ENCODE measurements at regions not wholly inside any gene's neighbourhood (a gene's known extent, or its start where the extent isn't known, plus 50 kb on each side); places are given as distances from the start of the nearest gene placed in this dataset.

- H3K9me3 Mint-ChIP-seq: no peaks in the 10 kb centered on the region
- intact Hi-C loops (cut with micrococcal nuclease): no loop called here
- no peak overlapping the region for H3K27ac Mint-ChIP-seq
- no peak overlapping the region for H3K4me3 Mint-ChIP-seq
- H3K36me3 Mint-ChIP-seq (ENCODE audit: low read depth): no peaks in the 10 kb centered on the region
- H3K4me1 Mint-ChIP-seq (ENCODE audit: low read depth): peaks cover 10% of the 10 kb centered on the region
- H3K27me3 Mint-ChIP-seq: no peaks in the 10 kb centered on the region
Measured at GRCh38 chr7:25647872-25648271, 419.6 kb upstream of the NPVF start.

GRCh38 chr7:25652366-25652765 is 424.1 kb upstream of the NPVF start:
- Mint-ChIP-seq H3K27me3 (no peaks in the 10 kb centered on the region), H3K36me3 (ENCODE audit: low read depth) (no peaks in the 10 kb centered on the region), H3K27ac (no peak overlapping the region), H3K4me1 (ENCODE audit: low read depth) (no peaks in the 10 kb centered on the region), H3K4me3 (no peak overlapping the region), H3K9me3 (no peaks in the 10 kb centered on the region)
- intact Hi-C loops (cut with micrococcal nuclease): no loop called here

- H3K4me3 Mint-ChIP-seq: no peak overlapping the region
- intact Hi-C loops (cut with micrococcal nuclease): no loop called here
- no peaks in the 10 kb centered on the region for H3K27me3 Mint-ChIP-seq
- H3K4me1 Mint-ChIP-seq (ENCODE audit: low read depth): no peaks in the 10 kb centered on the region
- no peak overlapping the region for H3K27ac Mint-ChIP-seq
- H3K9me3 Mint-ChIP-seq: no peaks in the 10 kb centered on the region
- no peaks in the 10 kb centered on the region for H3K36me3 Mint-ChIP-seq (ENCODE audit: low read depth)
Measured at GRCh38 chr7:25653384-25653783, 425.1 kb upstream of the NPVF start.

- no peaks in the 10 kb centered on the region for H3K27me3 Mint-ChIP-seq
- H3K36me3 Mint-ChIP-seq (ENCODE audit: low read depth): no peaks in the 10 kb centered on the region
- intact Hi-C loops (cut with micrococcal nuclease): no loop called here
- H3K27ac Mint-ChIP-seq: no peak overlapping the region
- H3K9me3 Mint-ChIP-seq: no peaks in the 10 kb centered on the region
- no peaks in the 10 kb centered on the region for H3K4me1 Mint-ChIP-seq (ENCODE audit: low read depth)
- no peak overlapping the region for H3K4me3 Mint-ChIP-seq
Measured at GRCh38 chr7:25656071-25656470, 427.8 kb upstream of the NPVF start.

GRCh38 chr7:25656581-25657026 is 428.3 kb upstream of the NPVF start:
- Mint-ChIP-seq H3K27me3 (no peaks in the 10 kb centered on the region), H3K36me3 (ENCODE audit: low read depth) (no peaks in the 10 kb centered on the region), H3K27ac (no peak overlapping the region), H3K9me3 (no peaks in the 10 kb centered on the region), H3K4me3 (no peak overlapping the region), H3K4me1 (ENCODE audit: low read depth) (no peaks in the 10 kb centered on the region)
- intact Hi-C loops (cut with micrococcal nuclease): no loop called here

GRCh38 chr7:25658375-25658774 is 430.1 kb upstream of the NPVF start:
- H3K27me3 Mint-ChIP-seq: peaks cover 5% of the 10 kb centered on the region
- no peak overlapping the region for H3K4me3 Mint-ChIP-seq

GRCh38 chr7:25659841-25660240 is 431.6 kb upstream of the NPVF start:
- intact Hi-C loops (cut with micrococcal nuclease): no loop called here
- Mint-ChIP-seq H3K4me1 (ENCODE audit: low read depth) (no peaks in the 10 kb centered on the region), H3K9me3 (no peaks in the 10 kb centered on the region), H3K27ac (no peak overlapping the region), H3K27me3 (peaks cover 8% of the 10 kb centered on the region), H3K36me3 (ENCODE audit: low read depth) (no peaks in the 10 kb centered on the region), H3K4me3 (no peak overlapping the region)

More at GRCh38 chr7:25658375-25658774, 430.1 kb upstream of the NPVF start:
- Mint-ChIP-seq H3K27ac (no peak overlapping the region), H3K4me1 (ENCODE audit: low read depth) (no peaks in the 10 kb centered on the region), H3K9me3 (no peaks in the 10 kb centered on the region), H3K36me3 (ENCODE audit: low read depth) (no peaks in the 10 kb centered on the region)
- intact Hi-C loops (cut with micrococcal nuclease): no loop called here

GRCh38 chr7:25662841-25663800 is 434.8 kb upstream of the NPVF start:
- H3K27ac Mint-ChIP-seq: no peak overlapping the region
- no peak overlapping the region for H3K4me3 Mint-ChIP-seq
- H3K4me1 Mint-ChIP-seq (ENCODE audit: low read depth): no peaks in the 10 kb centered on the region
- intact Hi-C loops (cut with micrococcal nuclease): no loop called here
- H3K36me3 Mint-ChIP-seq (ENCODE audit: low read depth): no peaks in the 10 kb centered on the region
- no peaks in the 10 kb centered on the region for H3K9me3 Mint-ChIP-seq
- H3K27me3 Mint-ChIP-seq: peaks cover 13% of the 10 kb centered on the region

- peaks cover 13% of the 10 kb centered on the region for H3K27me3 Mint-ChIP-seq
- intact Hi-C loops (cut with micrococcal nuclease): no loop called here
- no peaks in the 10 kb centered on the region for H3K4me1 Mint-ChIP-seq (ENCODE audit: low read depth)
- no peaks in the 10 kb centered on the region for H3K36me3 Mint-ChIP-seq (ENCODE audit: low read depth)
- no peak overlapping the region for H3K4me3 Mint-ChIP-seq
- no peaks in the 10 kb centered on the region for H3K9me3 Mint-ChIP-seq
- H3K27ac Mint-ChIP-seq: no peak overlapping the region
Measured at GRCh38 chr7:25663877-25664276, 435.6 kb upstream of the NPVF start.

- intact Hi-C loops (cut with micrococcal nuclease): no loop called here
- Mint-ChIP-seq H3K4me1 (ENCODE audit: low read depth) (no peaks in the 10 kb centered on the region), H3K27ac (no peak overlapping the region), H3K36me3 (ENCODE audit: low read depth) (no peaks in the 10 kb centered on the region), H3K27me3 (peaks cover 14% of the 10 kb centered on the region), H3K9me3 (no peaks in the 10 kb centered on the region), H3K4me3 (no peak overlapping the region)
Measured at GRCh38 chr7:25664593-25664992, 436.3 kb upstream of the NPVF start.

- no peaks in the 10 kb centered on the region for H3K36me3 Mint-ChIP-seq (ENCODE audit: low read depth)
- intact Hi-C loops (cut with micrococcal nuclease): no loop called here
- no peaks in the 10 kb centered on the region for H3K4me1 Mint-ChIP-seq (ENCODE audit: low read depth)
- peaks cover 14% of the 10 kb centered on the region for H3K27me3 Mint-ChIP-seq
- no peak overlapping the region for H3K27ac Mint-ChIP-seq
- H3K9me3 Mint-ChIP-seq: no peaks in the 10 kb centered on the region
- H3K4me3 Mint-ChIP-seq: no peak overlapping the region
Measured at GRCh38 chr7:25665374-25665773, 437.1 kb upstream of the NPVF start.

- H3K27ac Mint-ChIP-seq: no peak overlapping the region
- peaks cover 17% of the 10 kb centered on the region for H3K27me3 Mint-ChIP-seq
- no peaks in the 10 kb centered on the region for H3K4me1 Mint-ChIP-seq (ENCODE audit: low read depth)
- no peaks in the 10 kb centered on the region for H3K36me3 Mint-ChIP-seq (ENCODE audit: low read depth)
- no peaks in the 10 kb centered on the region for H3K9me3 Mint-ChIP-seq
- intact Hi-C loops (cut with micrococcal nuclease): no loop called here
- no peak overlapping the region for H3K4me3 Mint-ChIP-seq
Measured at GRCh38 chr7:25665903-25666670, 437.8 kb upstream of the NPVF start.

GRCh38 chr7:25666671-25667060 is 438.4 kb upstream of the NPVF start:
- H3K27ac Mint-ChIP-seq: no peak overlapping the region
- H3K9me3 Mint-ChIP-seq: no peaks in the 10 kb centered on the region
- no peaks in the 10 kb centered on the region for H3K4me1 Mint-ChIP-seq (ENCODE audit: low read depth)
- no peak overlapping the region for H3K4me3 Mint-ChIP-seq
- H3K36me3 Mint-ChIP-seq (ENCODE audit: low read depth): no peaks in the 10 kb centered on the region
- intact Hi-C loops (cut with micrococcal nuclease): no loop called here
- H3K27me3 Mint-ChIP-seq: peaks cover 17% of the 10 kb centered on the region

GRCh38 chr7:25669281-25669781 is 441.0 kb upstream of the NPVF start:
- intact Hi-C loops (cut with micrococcal nuclease): no loop called here
- no peaks in the 10 kb centered on the region for H3K9me3 Mint-ChIP-seq
- no peaks in the 10 kb centered on the region for H3K36me3 Mint-ChIP-seq (ENCODE audit: low read depth)
- H3K27ac Mint-ChIP-seq: no peak overlapping the region
- H3K27me3 Mint-ChIP-seq: peaks cover 12% of the 10 kb centered on the region
- H3K4me1 Mint-ChIP-seq (ENCODE audit: low read depth): no peaks in the 10 kb centered on the region
- H3K4me3 Mint-ChIP-seq: no peak overlapping the region

Data from dendritic cell treated with granulocyte-macrophage colony-stimulating factor and Interleukin-4, amounts not matched to agents 40 ng/mL and 50 ng/mL, for 4 days (primary cell).